ENCODE measurements at regions not wholly inside any gene's neighbourhood (a gene's known extent, or its start where the extent isn't known, plus 50 kb on each side); places are given as distances from the start of the nearest gene placed in this dataset.

- Histone ChIP-seq H3K9ac (ENCODE audit: low read depth, low read length, poor library complexity) (no peak overlapping the region), H3K4ac (ENCODE audit: low read length) (no peak overlapping the region), H3K23ac (ENCODE audit: low read depth, low read length, poor library complexity) (no peak overlapping the region), H4K91ac (ENCODE audit: low read depth, low read length, poor library complexity) (no peak overlapping the region), H3K79me1 (ENCODE audit: low read depth, low read length) (no peaks in the 10 kb centered on the region), H3K9me3 (replicated peaks in 1 of 2; ENCODE audit: control insufficient read depth in 2 of 2, insufficient read depth in 1 of 2, low read depth in 1 of 2, low read length in 2 of 2) (no peaks in the 10 kb centered on the region), H3K27me3 (ENCODE audit: control insufficient read depth in 3 of 3, insufficient read depth in 3 of 3, low read depth in 1 of 3, low read length in 3 of 3) (no peaks in the 10 kb centered on the region), H4K8ac (ENCODE audit: low read depth, low read length) (no peak overlapping the region), H3K36me3 (replicated peaks in 1 of 2; ENCODE audit: control insufficient read depth in 2 of 2, insufficient read depth in 2 of 2, low read length in 2 of 2) (no peaks in the 10 kb centered on the region), H3K4me1 (ENCODE audit: control insufficient read depth in 2 of 2, insufficient read depth in 1 of 2, low read depth in 1 of 2, low read length in 2 of 2) (peaks cover 6 to 37% of the 10 kb centered on the region in 2 donors), H3K14ac (ENCODE audit: low read length) (no peak overlapping the region), H3K4me2 (ENCODE audit: insufficient read depth, low read length, poor library complexity, severe bottlenecking) (no peak overlapping the region), H2AFZ (ENCODE audit: low read length) (no peak overlapping the region), H2BK12ac (ENCODE audit: low read length) (no peak overlapping the region), H3K4me3 (ENCODE audit: low read length in 2 of 2) (no peak overlapping the region), H3K27ac (replicated peaks; ENCODE audit: low read length) (no peak overlapping the region), H2AK5ac (ENCODE audit: low read depth, low read length) (no peak overlapping the region), H2BK15ac (ENCODE audit: low read length) (no peak overlapping the region), H3K18ac (ENCODE audit: low read length) (no peak overlapping the region), H2BK5ac (ENCODE audit: low read length) (no peak overlapping the region), H2BK120ac (ENCODE audit: low read depth, low read length) (no peak overlapping the region)
- DNase-seq (ENCODE audit: low spot score), result no peak
- no CpG with 5 or more reads among the region's 2 CpGs for WGBS, 2 donors (ENCODE audit: extremely low coverage in 2 of 2, insufficient read length in 2 of 2, insufficient replicate concordance in 1 of 2)
Measured at GRCh38 chr4:20351360-20352162, 99.9 kb downstream of the SLIT2 start.

DNA sequence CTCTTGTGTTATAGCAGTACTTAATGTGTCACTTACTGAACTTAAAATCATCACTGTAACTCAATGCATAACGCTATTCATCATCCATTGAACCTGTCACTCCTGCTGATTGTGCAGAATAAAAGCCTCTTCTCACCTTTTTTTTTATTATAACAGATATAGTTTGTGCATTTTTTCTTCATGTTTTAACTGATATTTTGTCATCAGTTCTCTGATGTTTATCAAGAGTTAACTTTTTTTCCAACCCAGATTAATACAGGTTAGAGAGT, 100.4 kb downstream of the SLIT2 start:
- Histone ChIP-seq H3K27me3 (ENCODE audit: control insufficient read depth in 3 of 3, insufficient read depth in 3 of 3, low read depth in 1 of 3, low read length in 3 of 3) (no peaks in the 10 kb centered on the region), H3K79me1 (ENCODE audit: low read depth, low read length) (no peaks in the 10 kb centered on the region), H2AFZ (ENCODE audit: low read length) (no peak overlapping the region), H3K4me3 (ENCODE audit: low read length in 2 of 2) (no peak overlapping the region), H2BK120ac (ENCODE audit: low read depth, low read length) (no peak overlapping the region), H3K9me3 (replicated peaks in 1 of 2; ENCODE audit: control insufficient read depth in 2 of 2, insufficient read depth in 1 of 2, low read depth in 1 of 2, low read length in 2 of 2) (no peaks in the 10 kb centered on the region), H3K4me1 (ENCODE audit: control insufficient read depth in 2 of 2, insufficient read depth in 1 of 2, low read depth in 1 of 2, low read length in 2 of 2) (peaks cover 6 to 39% of the 10 kb centered on the region in 2 donors), H2BK5ac (ENCODE audit: low read length) (no peak overlapping the region), H4K8ac (ENCODE audit: low read depth, low read length) (no peak overlapping the region), H3K36me3 (replicated peaks in 1 of 2; ENCODE audit: control insufficient read depth in 2 of 2, insufficient read depth in 2 of 2, low read length in 2 of 2) (no peaks in the 10 kb centered on the region), H3K23ac (ENCODE audit: low read depth, low read length, poor library complexity) (no peak overlapping the region), H3K4ac (ENCODE audit: low read length) (no peak overlapping the region), H2AK5ac (ENCODE audit: low read depth, low read length) (no peak overlapping the region), H3K14ac (ENCODE audit: low read length) (no peak overlapping the region), H3K9ac (ENCODE audit: low read depth, low read length, poor library complexity) (no peak overlapping the region), H2BK12ac (ENCODE audit: low read length) (no peak overlapping the region), H3K27ac (replicated peaks; ENCODE audit: low read length) (no peak overlapping the region), H3K18ac (ENCODE audit: low read length) (no peak overlapping the region), H4K91ac (ENCODE audit: low read depth, low read length, poor library complexity) (no peak overlapping the region), H2BK15ac (ENCODE audit: low read length) (no peak overlapping the region), H3K4me2 (ENCODE audit: insufficient read depth, low read length, poor library complexity, severe bottlenecking) (no peak overlapping the region)
- no peak for DNase-seq (ENCODE audit: low spot score)
- no CpG with 5 or more reads among the region's 1 CpG for WGBS, 2 donors (ENCODE audit: extremely low coverage in 2 of 2, insufficient read length in 2 of 2, insufficient replicate concordance in 1 of 2)

DNA sequence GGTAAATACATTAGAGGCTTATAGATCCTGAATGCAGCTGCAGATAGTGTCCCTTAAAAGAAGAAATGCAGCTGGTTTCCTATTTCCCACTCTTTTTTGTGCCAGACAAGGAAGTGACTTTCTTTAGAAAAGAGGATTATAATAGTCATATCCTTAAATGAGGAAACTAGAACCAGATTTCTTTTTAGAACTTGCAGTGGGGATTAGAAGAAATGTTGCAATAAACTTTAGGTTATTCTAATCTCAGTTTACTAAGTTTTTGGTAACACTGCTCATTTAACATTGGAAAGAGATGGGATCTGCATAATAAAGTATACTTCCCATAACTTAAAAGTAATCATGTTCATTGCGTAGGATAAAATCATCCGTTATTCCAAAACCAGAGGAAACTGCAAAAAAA, 101.9 kb downstream of the SLIT2 start:
- Histone ChIP-seq H2BK120ac (ENCODE audit: low read depth, low read length) (no peak overlapping the region), H3K4me1 (ENCODE audit: control insufficient read depth in 2 of 2, insufficient read depth in 1 of 2, low read depth in 1 of 2, low read length in 2 of 2) (peaks cover 6 to 45% of the 10 kb centered on the region in 2 donors), H3K18ac (ENCODE audit: low read length) (no peak overlapping the region), H3K36me3 (replicated peaks in 1 of 2; ENCODE audit: control insufficient read depth in 2 of 2, insufficient read depth in 2 of 2, low read length in 2 of 2) (no peaks in the 10 kb centered on the region), H3K4ac (ENCODE audit: low read length) (no peak overlapping the region), H3K27ac (replicated peaks; ENCODE audit: low read length) (no peak overlapping the region), H2AK5ac (ENCODE audit: low read depth, low read length) (no peak overlapping the region), H3K23ac (ENCODE audit: low read depth, low read length, poor library complexity) (no peak overlapping the region), H3K79me1 (ENCODE audit: low read depth, low read length) (no peaks in the 10 kb centered on the region), H4K91ac (ENCODE audit: low read depth, low read length, poor library complexity) (no peak overlapping the region), H3K14ac (ENCODE audit: low read length) (no peak overlapping the region), H2AFZ (ENCODE audit: low read length) (no peak overlapping the region), H2BK15ac (ENCODE audit: low read length) (no peak overlapping the region), H3K9ac (ENCODE audit: low read depth, low read length, poor library complexity) (no peak overlapping the region), H2BK5ac (ENCODE audit: low read length) (no peak overlapping the region), H3K27me3 (ENCODE audit: control insufficient read depth in 3 of 3, insufficient read depth in 3 of 3, low read depth in 1 of 3, low read length in 3 of 3) (no peaks in the 10 kb centered on the region), H4K8ac (ENCODE audit: low read depth, low read length) (no peak overlapping the region), H2BK12ac (ENCODE audit: low read length) (no peak overlapping the region), H3K4me2 (ENCODE audit: insufficient read depth, low read length, poor library complexity, severe bottlenecking) (no peak overlapping the region), H3K9me3 (replicated peaks in 1 of 2; ENCODE audit: control insufficient read depth in 2 of 2, insufficient read depth in 1 of 2, low read depth in 1 of 2, low read length in 2 of 2) (no peaks in the 10 kb centered on the region), H3K4me3 (ENCODE audit: low read length in 2 of 2) (no peak overlapping the region)
- DNase-seq (ENCODE audit: low spot score), result no peak
- no CpG with 5 or more reads among the region's 2 CpGs for WGBS, 2 donors (ENCODE audit: extremely low coverage in 2 of 2, insufficient read length in 2 of 2, insufficient replicate concordance in 1 of 2)

- Histone ChIP-seq H2BK5ac (ENCODE audit: low read length) (no peak overlapping the region), H3K79me1 (ENCODE audit: low read depth, low read length) (no peaks in the 10 kb centered on the region), H3K4ac (ENCODE audit: low read length) (no peak overlapping the region), H2BK120ac (ENCODE audit: low read depth, low read length) (no peak overlapping the region), H2AFZ (ENCODE audit: low read length) (no peak overlapping the region), H3K4me1 (ENCODE audit: control insufficient read depth in 2 of 2, insufficient read depth in 1 of 2, low read depth in 1 of 2, low read length in 2 of 2) (peaks cover 6 to 45% of the 10 kb centered on the region in 2 donors), H4K8ac (ENCODE audit: low read depth, low read length) (no peak overlapping the region), H3K14ac (ENCODE audit: low read length) (no peak overlapping the region), H2BK12ac (ENCODE audit: low read length) (no peak overlapping the region), H2AK5ac (ENCODE audit: low read depth, low read length) (no peak overlapping the region), H2BK15ac (ENCODE audit: low read length) (no peak overlapping the region), H3K23ac (ENCODE audit: low read depth, low read length, poor library complexity) (no peak overlapping the region), H3K18ac (ENCODE audit: low read length) (no peak overlapping the region), H3K36me3 (replicated peaks in 1 of 2; ENCODE audit: control insufficient read depth in 2 of 2, insufficient read depth in 2 of 2, low read length in 2 of 2) (no peaks in the 10 kb centered on the region), H3K4me3 (ENCODE audit: low read length in 2 of 2) (no peak overlapping the region), H3K4me2 (ENCODE audit: insufficient read depth, low read length, poor library complexity, severe bottlenecking) (no peak overlapping the region), H3K27ac (replicated peaks; ENCODE audit: low read length) (no peak overlapping the region), H3K9me3 (replicated peaks in 1 of 2; ENCODE audit: control insufficient read depth in 2 of 2, insufficient read depth in 1 of 2, low read depth in 1 of 2, low read length in 2 of 2) (no peaks in the 10 kb centered on the region), H3K27me3 (ENCODE audit: control insufficient read depth in 3 of 3, insufficient read depth in 3 of 3, low read depth in 1 of 3, low read length in 3 of 3) (no peaks in the 10 kb centered on the region), H3K9ac (ENCODE audit: low read depth, low read length, poor library complexity) (no peak overlapping the region), H4K91ac (ENCODE audit: low read depth, low read length, poor library complexity) (no peak overlapping the region)
- WGBS, 2 donors (ENCODE audit: extremely low coverage in 2 of 2, insufficient read length in 2 of 2, insufficient replicate concordance in 1 of 2), result no CpG with 5 or more reads among the region's 1 CpG
- DNase-seq (ENCODE audit: low spot score), result peak; percentile 48
Measured at GRCh38 chr4:20354120-20354519, 102.4 kb downstream of the SLIT2 start.

Data from neuronal stem cell (in vitro differentiated cells).